IMR-90 (cell line): ENCODE measurements at regions not wholly inside any gene's neighbourhood (a gene's known extent, or its start where the extent isn't known, plus 50 kb on each side); places are given as distances from the start of the nearest gene placed in this dataset.
"Not testable (repeated sequence)": the region's sequence is repeated elsewhere in the genome, so short reads cannot be mapped to it uniquely, and the experiment has no call there.

Experiments
- ATAC-seq: fragments of 200-7000 bp; cut with Tn5 transposase; 2 replicates; pipeline ENCODE4 v1.9.1; 2020; ENCODE audit warnings: low read depth, mild to moderate bottlenecking, moderate library complexity
- BruUV-seq: library from RNA; stranded (reverse); fragments of 400-500 nt; replicated peaks from 2 replicates; lab custom pipeline; 2021; lab: Mats Ljungman, UMichigan
- CTCF ChIA-PET: fragments of 300-600 bp; formaldehyde crosslinking; extraction: SDS; loops from one replicate; lab custom pipeline; 2021; ENCODE audit warnings: antibody characterized with exemption; lab: Yijun Ruan, JAX
- POLR2A ChIA-PET: fragments of 300-600 bp; sonication (Branson Sonifier 250); formaldehyde crosslinking; loops from one replicate; lab custom pipeline; 2022; ENCODE audit warnings: antibody characterized with exemption; ENCODE audit not compliant: unreplicated experiment; lab: Charles Lee
- DNase-seq: peaks from one replicate; pipeline ENCODE4 v3.0.0; 2013
- H2AFZ ChIP-seq: replicated peaks from 2 replicates; pipeline ENCODE3; 2013; ENCODE audit warnings: low read length, mild to moderate bottlenecking; ENCODE audit not compliant: poor library complexity
- H2AK5ac ChIP-seq: 2 replicates; pipeline ENCODE4 v1.6.1; 2013; ENCODE audit warnings: low read depth, low read length, inconsistent platforms
- H2AK9ac ChIP-seq: replicated peaks from 2 replicates; pipeline ENCODE3; 2013; ENCODE audit warnings: mild to moderate bottlenecking, low read depth, low read length, moderate library complexity; ENCODE audit not compliant: poor library complexity
- H2BK120ac ChIP-seq: 2 replicates; pipeline ENCODE4 v1.6.1; 2013; ENCODE audit warnings: low read depth, low read length, inconsistent platforms
- H2BK15ac ChIP-seq: 3 replicates; pipeline ENCODE4 v1.6.1; 2013; ENCODE audit warnings: low read depth, low read length, inconsistent platforms
- H2BK20ac ChIP-seq: 2 replicates; pipeline ENCODE4 v1.6.1; 2013; ENCODE audit warnings: low read depth, mild to moderate bottlenecking, inconsistent platforms, low read length, moderate library complexity
- H2BK5ac ChIP-seq: 2 replicates; pipeline ENCODE4 v1.6.1; 2013; ENCODE audit warnings: mild to moderate bottlenecking, low read depth, low read length, inconsistent platforms; ENCODE audit not compliant: poor library complexity, severe bottlenecking
- H3K14ac ChIP-seq: replicated peaks from 2 replicates; pipeline ENCODE4 v1.6.1; 2013; ENCODE audit warnings: low read depth, low read length, inconsistent platforms
- H3K18ac ChIP-seq: 2 replicates; pipeline ENCODE4 v1.6.1; 2013; ENCODE audit warnings: low read depth, low read length, control low read depth
- H3K23ac ChIP-seq: 2 replicates; pipeline ENCODE4 v1.6.1; 2013; ENCODE audit warnings: low read depth, low read length, inconsistent platforms
- H3K27ac ChIP-seq: 2 replicates; pipeline ENCODE4 v1.5.1; 2013; ENCODE audit warnings: mild to moderate bottlenecking, control low read depth, low read length; ENCODE audit not compliant: insufficient read depth
- H3K27me3 ChIP-seq: 2 replicates; pipeline ENCODE4 v1.6.1; 2013; ENCODE audit warnings: low read length; ENCODE audit not compliant: control insufficient read depth, insufficient read depth
- H3K36me3 ChIP-seq: 2 replicates; pipeline ENCODE4 v1.6.1; 2013; ENCODE audit warnings: low read length, mixed read lengths; ENCODE audit not compliant: control insufficient read depth, insufficient read depth
- H3K4ac ChIP-seq: 2 replicates; pipeline ENCODE4 v1.6.1; 2013; ENCODE audit warnings: low read depth, low read length, inconsistent platforms
- H3K4me1 ChIP-seq: 2 replicates; pipeline ENCODE4 v1.6.1; 2013; ENCODE audit warnings: low read length, mixed read lengths; ENCODE audit not compliant: control insufficient read depth, insufficient read depth
- H3K4me2 ChIP-seq: 2 replicates; pipeline ENCODE4 v1.6.1; 2013; ENCODE audit warnings: low read depth, mild to moderate bottlenecking, control low read depth, low read length, moderate library complexity
- H3K4me3 ChIP-seq: 2 replicates; pipeline ENCODE4 v1.5.1; 2013; ENCODE audit warnings: low read depth, mild to moderate bottlenecking, control low read depth, low read length, moderate library complexity; ENCODE audit not compliant: insufficient read depth
- H3K56ac ChIP-seq: 2 replicates; pipeline ENCODE4 v1.6.1; 2013; ENCODE audit warnings: low read length, inconsistent platforms; ENCODE audit not compliant: insufficient read depth; ENCODE audit errors: extremely low read depth
- H3K79me1 ChIP-seq, 2 experiments: 2 replicates each; pipeline ENCODE4 v1.6.1; 2013; ENCODE audit warnings: low read length in 2 of 2, inconsistent platforms in 1 of 2, low read depth in 1 of 2
- H3K9ac ChIP-seq: 2 replicates; pipeline ENCODE4 v1.6.1; 2013; ENCODE audit warnings: low read depth, low read length, control low read depth
- H3K9me1 ChIP-seq: 2 replicates; pipeline ENCODE4 v1.6.1; 2013; ENCODE audit warnings: low read length, inconsistent platforms; ENCODE audit not compliant: insufficient read depth
- H3K9me3 ChIP-seq: 2 replicates; pipeline ENCODE4 v1.6.1; 2013; ENCODE audit warnings: low read length; ENCODE audit not compliant: control insufficient read depth, insufficient read depth
- H4K20me1 ChIP-seq: 2 replicates; pipeline ENCODE4 v1.6.1; 2013; ENCODE audit warnings: low read length, inconsistent platforms; ENCODE audit not compliant: insufficient read depth
- H4K5ac ChIP-seq: 2 replicates; pipeline ENCODE4 v1.6.1; 2013; ENCODE audit warnings: mild to moderate bottlenecking, low read depth, low read length, control low read depth
- H4K8ac ChIP-seq, 2 experiments: 2 replicates each; pipeline ENCODE4 v1.6.1; 2013; ENCODE audit warnings: low read depth in 2 of 2, low read length in 2 of 2, control low read depth in 1 of 2, inconsistent platforms in 1 of 2
- H4K91ac ChIP-seq: 2 replicates; pipeline ENCODE4 v1.6.1; 2013; ENCODE audit warnings: low read depth, low read length, inconsistent platforms; ENCODE audit not compliant: insufficient read depth
- WGBS, 2 experiments: methylation state at CpG; one replicate each; pipeline versions ENCODE4 v1.1.5 to v1.1.7; 2013; ENCODE audit warnings: missing lambda C conversion rate in 2 of 2; ENCODE audit not compliant: insufficient read length in 1 of 2; ENCODE audit errors: extremely low coverage in 2 of 2; 5-methylcytosine and 5-hydroxymethylcytosine counted together
- dilution Hi-C: fragments of 300-500 bp; cut with HindIII; formaldehyde crosslinking; loops from one replicate; pipeline ENCODE4 v1.14.3; 2018; ENCODE audit warnings: low sequenced_read_pairs; ENCODE audit not compliant: unreplicated experiment
- in situ Hi-C: fragments of 300-500 bp; cut with MboI; formaldehyde crosslinking; loops from 3 replicates; pipeline ENCODE4 v1.14.3; 2019; ENCODE audit warnings: low sequenced_read_pairs, inconsistent platforms, mixed read lengths
- intact Hi-C: fragments of 100-400 bp; cut with micrococcal nuclease; formaldehyde crosslinking; loops from 2 replicates; pipeline ENCODE4 v1.10.0; 2022

- H3K27me3 ChIP-seq, H2AK5ac ChIP-seq, H4K5ac ChIP-seq, H3K18ac ChIP-seq, H3K27ac ChIP-seq, H3K23ac ChIP-seq, H3K79me1 ChIP-seq, BruUV-seq, H3K9me1 ChIP-seq, H2BK20ac ChIP-seq, CTCF ChIA-PET, H4K91ac ChIP-seq, H3K14ac ChIP-seq, H3K4ac ChIP-seq, H2BK5ac ChIP-seq, H2BK120ac ChIP-seq, H3K56ac ChIP-seq, H3K4me1 ChIP-seq, POLR2A ChIA-PET, H4K20me1 ChIP-seq, DNase-seq, in situ Hi-C loops, ATAC-seq, H2AFZ ChIP-seq, H3K36me3 ChIP-seq, intact Hi-C loops, H2BK15ac ChIP-seq, H3K4me3 ChIP-seq, H3K9ac ChIP-seq, H2AK9ac ChIP-seq, dilution Hi-C loops, H3K4me2 ChIP-seq, H4K8ac ChIP-seq: not testable (repeated sequence)
- H3K9me3 ChIP-seq = peaks cover 19% of the 10 kb centered on the region
- no CpG with 5 or more reads among the region's 4 CpGs for WGBS, 2 experiments
Measured at GRCh38 chr21:17998599-17998998, 179.4 kb upstream of the C21orf91 start.
